Fibroblast of skin of scalp (primary cell): ENCODE measurements at regions not wholly inside any gene's neighbourhood (a gene's known extent, or its start where the extent isn't known, plus 50 kb on each side); places are given as distances from the start of the nearest gene placed in this dataset.

ENCODE experiments used
- DNase-seq: peaks from one replicate; pipeline ENCODE4 v3.0.0-alpha.2; 2013

- no peak for DNase-seq
These were observed 1519.8 kb upstream of the CDH9 start for GRCh38 chr5:28558196-28558595.

- no peak for DNase-seq
These were observed 1518.7 kb upstream of the CDH9 start for GRCh38 chr5:28557114-28557513.

GRCh38 chr5:28549588-28549987 is 1511.2 kb upstream of the CDH9 start:
- no peak for DNase-seq

GRCh38 chr5:28548856-28549255 is 1510.5 kb upstream of the CDH9 start:
- DNase-seq = no peak

- DNase-seq = no peak
These were observed 1506.1 kb upstream of the CDH9 start for GRCh38 chr5:28544501-28544900.

GRCh38 chr5:28543473-28544098 is 1505.2 kb upstream of the CDH9 start:
- DNase-seq = no peak

GRCh38 chr5:28542987-28543386 is 1504.6 kb upstream of the CDH9 start:
- DNase-seq = peak; percentile 59

GRCh38 chr5:28523888-28524635 is 1485.7 kb upstream of the CDH9 start:
- DNase-seq = peak; percentile 92

- DNase-seq = no peak
These were observed 1485.0 kb upstream of the CDH9 start for GRCh38 chr5:28523416-28523815.

GRCh38 chr5:28517691-28518090 is 1479.3 kb upstream of the CDH9 start:
- DNase-seq = peak; percentile 61

- peak; percentile 1 for DNase-seq
These were observed 1478.3 kb upstream of the CDH9 start for GRCh38 chr5:28516722-28517121.

GRCh38 chr5:28512648-28513047 is 1474.3 kb upstream of the CDH9 start:
- no peak for DNase-seq

GRCh38 chr5:28505121-28505520 is 1466.7 kb upstream of the CDH9 start:
- no peak for DNase-seq

- no peak for DNase-seq
These were observed 1462.1 kb upstream of the CDH9 start for GRCh38 chr5:28500511-28500910.

- peak; percentile 14 for DNase-seq
These were observed 1461.4 kb upstream of the CDH9 start for GRCh38 chr5:28499766-28500290.

- no peak for DNase-seq
These were observed 1457.5 kb upstream of the CDH9 start for GRCh38 chr5:28495876-28496275.

GRCh38 chr5:28493456-28493855 is 1455.1 kb upstream of the CDH9 start:
- no peak for DNase-seq

- no peak for DNase-seq
These were observed 1450.4 kb upstream of the CDH9 start for GRCh38 chr5:28488752-28489151.

- DNase-seq = no peak
These were observed 1445.1 kb upstream of the CDH9 start for GRCh38 chr5:28483327-28484025.

GRCh38 chr5:28473531-28474107 is 1435.2 kb upstream of the CDH9 start:
- DNase-seq = peak; percentile 2

- no peak for DNase-seq
These were observed 1429.8 kb upstream of the CDH9 start for GRCh38 chr5:28468166-28468565.

GRCh38 chr5:28463728-28464127 is 1425.3 kb upstream of the CDH9 start:
- DNase-seq = no peak

GRCh38 chr5:28451483-28451882 is 1413.1 kb upstream of the CDH9 start:
- DNase-seq = no peak
